Liver (tissue), 8 donors: ENCODE measurements at regions not wholly inside any gene's neighbourhood (a gene's known extent, or its start where the extent isn't known, plus 50 kb on each side); places are given as distances from the start of the nearest gene placed in this dataset.

ENCODE experiments used
- DNase-seq: peaks from one replicate; pipeline ENCODE4 v3.0.0-alpha.2; 2017; ENCODE audit warnings: low spot score
- H3K27ac ChIP-seq, 2 donors: one replicate each; pipeline ENCODE4 v1.7.0; 2013; ENCODE audit warnings: inconsistent platforms in 2 of 2, low read length in 2 of 2, control low read depth in 1 of 2, low read depth in 1 of 2, mild to moderate bottlenecking in 1 of 2
- H3K27me3 ChIP-seq, 4 donors: one replicate each; pipeline versions ENCODE4 v1.6.1 to v1.7.0; 2013; ENCODE audit warnings: low read length in 3 of 4, inconsistent platforms in 1 of 4, mild to moderate bottlenecking in 1 of 4, moderate library complexity in 1 of 4; ENCODE audit not compliant: control insufficient read depth in 4 of 4, insufficient read depth in 4 of 4
- H3K36me3 ChIP-seq, 4 donors: one replicate each; pipeline versions ENCODE4 v1.6.1 to v1.7.0; 2013; ENCODE audit warnings: low read length in 3 of 4, mild to moderate bottlenecking in 3 of 4, low read depth in 1 of 4, moderate library complexity in 1 of 4; ENCODE audit not compliant: control insufficient read depth in 4 of 4, insufficient read depth in 3 of 4
- H3K4me1 ChIP-seq, 4 donors: one replicate each; pipeline versions ENCODE4 v1.6.1 to v1.7.0; 2013; ENCODE audit warnings: low read length in 3 of 4, mild to moderate bottlenecking in 3 of 4, moderate library complexity in 1 of 4; ENCODE audit not compliant: control insufficient read depth in 4 of 4, insufficient read depth in 4 of 4
- H3K4me3 ChIP-seq, 3 donors: one replicate each; pipeline versions ENCODE4 v1.6.1 to v1.7.0; 2013; ENCODE audit warnings: low read length in 3 of 3, control low read depth in 1 of 3, low read depth in 1 of 3, mild to moderate bottlenecking in 1 of 3
- H3K9ac ChIP-seq, 2 donors: one replicate each; pipeline ENCODE4 v1.7.0; 2013; ENCODE audit warnings: low read length in 2 of 2, mild to moderate bottlenecking in 2 of 2, moderate library complexity in 2 of 2, control low read depth in 1 of 2, low read depth in 1 of 2
- H3K9me3 ChIP-seq, 4 donors: one replicate each; pipeline versions ENCODE4 v1.6.1 to v1.7.0; 2013; ENCODE audit warnings: low read length in 3 of 4; ENCODE audit not compliant: control insufficient read depth in 4 of 4
- ATF3 ChIP-seq: IDR thresholded peaks from 2 replicates; pipeline ENCODE4 v1.6.1; 2016; ENCODE audit warnings: antibody characterized with exemption
- CTCF ChIP-seq: fragments of 150-350 bp; IDR thresholded peaks from 2 replicates; pipeline ENCODE4 v1.5.1; 2017; ENCODE audit warnings: improper control_type of control experiment, low read depth, low read length; ENCODE audit not compliant: missing input control
- EGR1 ChIP-seq, 2 donors: IDR thresholded peaks; 2 replicates each; pipeline ENCODE4 v1.6.1; 2016 to 2018; ENCODE audit warnings: antibody characterized with exemption in 2 of 2, low read depth in 2 of 2
- FOXA1 ChIP-seq: IDR thresholded peaks from 2 replicates; pipeline ENCODE4 v1.6.1; 2016; ENCODE audit warnings: antibody characterized with exemption
- FOXA2 ChIP-seq: IDR thresholded peaks from 2 replicates; pipeline ENCODE4 v1.6.1; 2016; ENCODE audit warnings: antibody characterized with exemption
- GABPA ChIP-seq, 2 donors: IDR thresholded peaks in 1 of 2; conservative IDR thresholded peaks in 1 of 2; 2 replicates each; pipeline ENCODE4 v1.6.1; 2016; ENCODE audit warnings: antibody characterized with exemption in 2 of 2, mild to moderate bottlenecking in 1 of 2, moderate library complexity in 1 of 2
- HNF4A ChIP-seq, 2 donors: conservative IDR thresholded peaks; 2 replicates each; pipeline ENCODE4 v1.6.1; 2016; ENCODE audit warnings: antibody characterized with exemption in 2 of 2, mild to moderate bottlenecking in 2 of 2
- HNF4G ChIP-seq: IDR thresholded peaks from 2 replicates; pipeline ENCODE4 v1.6.1; 2016; ENCODE audit warnings: antibody characterized with exemption
- JUND ChIP-seq, 2 donors: IDR thresholded peaks; 2 replicates each; pipeline ENCODE4 v1.6.1; 2016; ENCODE audit warnings: antibody characterized with exemption in 2 of 2
- MAX ChIP-seq: IDR thresholded peaks from 2 replicates; pipeline ENCODE4 v1.6.1; 2016; ENCODE audit warnings: antibody characterized with exemption
- NR2F2 ChIP-seq: IDR thresholded peaks from 2 replicates; pipeline ENCODE4 v1.6.1; 2016; ENCODE audit warnings: antibody characterized with exemption
- RAD21 ChIP-seq, 2 donors: IDR thresholded peaks; 2 replicates each; pipeline ENCODE4 v1.6.1; 2016; ENCODE audit warnings: antibody characterized with exemption in 2 of 2, mild to moderate bottlenecking in 2 of 2
- REST ChIP-seq: IDR thresholded peaks from 2 replicates; pipeline ENCODE4 v1.6.1; 2016; ENCODE audit warnings: antibody characterized with exemption, mild to moderate bottlenecking
- RXRA ChIP-seq, 2 donors: IDR thresholded peaks; 2 replicates each; pipeline ENCODE4 v1.6.1; 2017 to 2018; ENCODE audit warnings: antibody characterized with exemption in 2 of 2, mild to moderate bottlenecking in 1 of 2
- SP1 ChIP-seq: IDR thresholded peaks from 2 replicates; pipeline ENCODE4 v1.6.1; 2018; ENCODE audit warnings: antibody characterized with exemption, mild to moderate bottlenecking
- TAF1 ChIP-seq: conservative IDR thresholded peaks from 2 replicates; pipeline ENCODE4 v1.6.1; 2016; ENCODE audit warnings: antibody characterized with exemption, mild to moderate bottlenecking
- YY1 ChIP-seq: IDR thresholded peaks from 2 replicates; pipeline ENCODE4 v1.6.1; 2016; ENCODE audit warnings: antibody characterized with exemption, mild to moderate bottlenecking
- ZBTB33 ChIP-seq: IDR thresholded peaks from 2 replicates; pipeline ENCODE4 v1.6.1; 2016; ENCODE audit warnings: antibody characterized with exemption
- WGBS: extraction: QIAGEN DNeasy Blood & Tissue Kit; methylation state at CpG from one replicate; pipeline ENCODE4 v1.1.7; 2013; 5-methylcytosine and 5-hydroxymethylcytosine counted together
- donor health status: healthy.
- donor health status: healthy.
- donor health status: healthy.
- donor health status: healthy.
- donor health status: healthy.

- Histone ChIP-seq H3K27ac (no peak overlapping the region), H3K27me3 (no peaks in the 10 kb centered on the region), H3K4me1 (no peaks in the 10 kb centered on the region), H3K9me3 (peaks cover 0 to 7% (median 1%) of the 10 kb centered on the region in 4 donors), H3K4me3 (no peak overlapping the region), H3K36me3 (no peaks in the 10 kb centered on the region), H3K9ac (no peak overlapping the region)
- no peak for TF ChIP-seq YY1
- no peak for DNase-seq
- 48% methylated on average over 1 of the region's 1 CpG for WGBS
Measured at GRCh38 chr12:88790231-88790630, 210.0 kb upstream of the KITLG start.

GRCh38 chr12:88784166-88784565 lies 203.9 kb upstream of the KITLG start:
- no peaks in the 10 kb centered on the region for H3K27me3 ChIP-seq
- no peak for TF ChIP-seq RAD21 (IDR thresholded peaks at IDR 0.05)
- TF ChIP-seq FOXA2 = no peak
- no peak for TF ChIP-seq FOXA1
- no peak for TF ChIP-seq GABPA (IDR thresholded peaks at IDR 0.05 in 1 of 2, conservative IDR thresholded peaks at IDR 0.05 in 1 of 2)
- TF ChIP-seq MAX = no peak
- no peak for TF ChIP-seq JUND (IDR thresholded peaks at IDR 0.05)
- TF ChIP-seq ZBTB33 = no peak
- TF ChIP-seq ATF3 = no peak
- no peak for TF ChIP-seq CTCF
- no peak for TF ChIP-seq HNF4G
- TF ChIP-seq NR2F2 = no peak
- no peak for TF ChIP-seq EGR1 (IDR thresholded peaks at IDR 0.05; ENCODE audit: low read depth in 2 of 2)
- TF ChIP-seq YY1 = no peak
- no peak for TF ChIP-seq REST
- no peak for TF ChIP-seq HNF4A (conservative IDR thresholded peaks at IDR 0.05)
- TF ChIP-seq TAF1 = no peak
- no peak for TF ChIP-seq RXRA (IDR thresholded peaks at IDR 0.05)
- TF ChIP-seq SP1 = no peak
- no peak for DNase-seq
- H3K36me3 ChIP-seq = no peaks in the 10 kb centered on the region
- H3K27ac ChIP-seq = no peak overlapping the region
- no peak overlapping the region for H3K9ac ChIP-seq
- 80% methylated on average over 1 of the region's 1 CpG for WGBS
- H3K4me1 ChIP-seq = no peaks in the 10 kb centered on the region
- H3K9me3 ChIP-seq = no peaks in the 10 kb centered on the region
- no peak overlapping the region for H3K4me3 ChIP-seq
